ENCODE measurements at regions not wholly inside any gene's neighbourhood (a gene's known extent, or its start where the extent isn't known, plus 50 kb on each side); places are given as distances from the start of the nearest gene placed in this dataset.

GRCh38 chrX:109857584-109858228 is 124.6 kb upstream of the ACSL4 start:
- no peak for TF ChIP-seq CTCF (conservative IDR thresholded peaks at IDR 0.05 in 1 of 2, IDR thresholded peaks at IDR 0.05 in 1 of 2; ENCODE audit: extremely low read depth in 1 of 2, insufficient read depth in 1 of 2, low read depth in 1 of 2, low read length in 2 of 2)
- no peak for TF ChIP-seq EZH2 (IDR thresholded peaks at IDR 0.05; ENCODE audit: borderline replicate concordance, low read length)
